HG03064 (cell line): ENCODE measurements at regions not wholly inside any gene's neighbourhood (a gene's known extent, or its start where the extent isn't known, plus 50 kb on each side); places are given as distances from the start of the nearest gene placed in this dataset.
"Not testable (repeated sequence)": the region's sequence is repeated elsewhere in the genome, so short reads cannot be mapped to it uniquely, and the experiment has no call there.

ENCODE experiments used
- ATAC-seq: cut with Tn5 transposase; IDR thresholded peaks from one replicate; pipeline ENCODE4 v1.9.1; 2021; ENCODE audit warnings: low read depth; ENCODE audit not compliant: unreplicated experiment

- no peak for ATAC-seq
Measured at GRCh38 chr3:152656214-152656971, 178.5 kb upstream of the P2RY1 start.

- no peak for ATAC-seq
Measured at GRCh38 chr3:152656972-152657355, 178.0 kb upstream of the P2RY1 start.

- ATAC-seq, result no peak
Measured at GRCh38 chr3:152658977-152659720, 175.8 kb upstream of the P2RY1 start.

GRCh38 chr3:152662157-152662556 is 172.8 kb upstream of the P2RY1 start:
- no peak for ATAC-seq

- ATAC-seq, result no peak
Measured at GRCh38 chr3:152664766-152665165, 170.2 kb upstream of the P2RY1 start.

- ATAC-seq, result no peak
Measured at GRCh38 chr3:152667267-152667666, 167.7 kb upstream of the P2RY1 start.

- no peak for ATAC-seq
Measured at GRCh38 chr3:152669560-152669959, 165.4 kb upstream of the P2RY1 start.

- no peak for ATAC-seq
Measured at GRCh38 chr3:152671446-152672319, 163.2 kb upstream of the P2RY1 start.

- no peak for ATAC-seq
Measured at GRCh38 chr3:152672320-152672649, 162.6 kb upstream of the P2RY1 start.

- ATAC-seq, result no peak
Measured at GRCh38 chr3:152676810-152677379, 158.0 kb upstream of the P2RY1 start.

GRCh38 chr3:152677491-152677890 is 157.4 kb upstream of the P2RY1 start:
- no peak for ATAC-seq

GRCh38 chr3:152682477-152682876 is 152.5 kb upstream of the P2RY1 start:
- no peak for ATAC-seq

GRCh38 chr3:152683521-152683999 is 151.4 kb upstream of the P2RY1 start:
- ATAC-seq, result no peak

- ATAC-seq, result no peak
Measured at GRCh38 chr3:152684279-152684678, 150.7 kb upstream of the P2RY1 start.

GRCh38 chr3:152688313-152688712 is 146.6 kb upstream of the P2RY1 start:
- ATAC-seq, result no peak

- not testable (repeated sequence) for ATAC-seq
Measured at GRCh38 chr3:152692326-152692725, 142.6 kb upstream of the P2RY1 start.

GRCh38 chr3:152693521-152694250 is 141.2 kb upstream of the P2RY1 start:
- ATAC-seq, result not testable (repeated sequence)

- no peak for ATAC-seq
Measured at GRCh38 chr3:152695840-152696239, 139.1 kb upstream of the P2RY1 start.

- no peak for ATAC-seq
Measured at GRCh38 chr3:152696962-152697361, 138.0 kb upstream of the P2RY1 start.

GRCh38 chr3:152703245-152703890 is 131.6 kb upstream of the P2RY1 start:
- no peak for ATAC-seq
